CD4-positive, alpha-beta T cell (primary cell): ENCODE measurements at regions not wholly inside any gene's neighbourhood (a gene's known extent, or its start where the extent isn't known, plus 50 kb on each side); places are given as distances from the start of the nearest gene placed in this dataset.

ENCODE experiments used
- ATAC-seq: fragments of 200-7000 bp; cut with Tn5 transposase; one replicate; pipeline ENCODE4 v1.10.0; 2022; ENCODE audit warnings: mild to moderate bottlenecking; ENCODE audit not compliant: poor library complexity
- CTCF ChIA-PET: fragments of 350-600 bp; sonication (Branson Sonifier 250); formaldehyde crosslinking; loops from one replicate; lab custom pipeline; 2021; ENCODE audit warnings: antibody characterized with exemption, inconsistent platforms; lab: Charles Lee
- POLR2A ChIA-PET: fragments of 350-600 bp; sonication (Branson Sonifier 250); formaldehyde crosslinking; loops from one replicate; lab custom pipeline; 2021; ENCODE audit warnings: antibody characterized with exemption, inconsistent platforms; lab: Charles Lee
- DNase-seq, 14 experiments: peaks; one replicate each; pipeline ENCODE4 v3.0.0-alpha.2; 2013 to 2020; ENCODE audit warnings: mixed read lengths in 2 of 14
- H3K27ac ChIP-seq, 2 donors: one replicate each; pipeline versions ENCODE4 v1.5.1 to v1.7.0; 2013; ENCODE audit warnings: low read length in 2 of 2, low read depth in 1 of 2, mild to moderate bottlenecking in 1 of 2
- H3K27me3 ChIP-seq, 2 experiments: 1 replicate in 1 of 2; 2 replicates in 1 of 2; pipeline versions ENCODE4 v1.6.1 to v1.7.0; 2013; ENCODE audit warnings: low read length in 2 of 2, control low read depth in 1 of 2, mild to moderate bottlenecking in 1 of 2, moderate library complexity in 1 of 2; ENCODE audit not compliant: insufficient read depth in 2 of 2, control insufficient read depth in 1 of 2
- H3K36me3 ChIP-seq: one replicate; pipeline ENCODE4 v1.6.1; 2013; ENCODE audit warnings: low read length, control low read depth; ENCODE audit not compliant: insufficient read depth
- H3K4me1 ChIP-seq: one replicate; pipeline ENCODE4 v1.6.1; 2013; ENCODE audit warnings: low read length, control low read depth; ENCODE audit not compliant: insufficient read depth
- H3K4me3 ChIP-seq: one replicate; pipeline ENCODE4 v1.5.1; 2013; ENCODE audit warnings: mild to moderate bottlenecking, low read length, moderate library complexity
- H3K9me3 ChIP-seq, 2 experiments: 1 replicate in 1 of 2; 2 replicates in 1 of 2; pipeline versions ENCODE4 v1.6.1 to v1.7.0; 2013; ENCODE audit warnings: low read length in 2 of 2, mild to moderate bottlenecking in 2 of 2, control low read depth in 1 of 2, moderate library complexity in 1 of 2; ENCODE audit not compliant: control insufficient read depth in 1 of 2, insufficient read depth in 1 of 2
- H3K27ac Mint-ChIP-seq: one replicate; pipeline ENCODE4 v1.8.0; 2020; ENCODE audit warnings: mixed read lengths
- H3K27me3 Mint-ChIP-seq: one replicate; pipeline ENCODE4 v1.8.0; 2021; ENCODE audit warnings: mixed read lengths
- H3K36me3 Mint-ChIP-seq: one replicate; pipeline ENCODE4 v1.8.0; 2021; ENCODE audit warnings: low read depth, mixed read lengths
- H3K4me1 Mint-ChIP-seq: one replicate; pipeline ENCODE4 v1.8.0; 2021; ENCODE audit warnings: low read depth, mixed read lengths
- H3K4me3 Mint-ChIP-seq: one replicate; pipeline ENCODE4 v1.8.0; 2020; ENCODE audit warnings: mild to moderate bottlenecking, mixed read lengths
- H3K9me3 Mint-ChIP-seq: one replicate; pipeline ENCODE4 v1.8.0; 2020; ENCODE audit warnings: mixed read lengths
- CTCF ChIP-seq: fragments of 200-600 bp; IDR thresholded peaks from one replicate; pipeline ENCODE4 v1.8.0; 2022; ENCODE audit warnings: antibody characterized with exemption, mild to moderate bottlenecking
- intact Hi-C, 2 experiments: fragments of 100-400 bp; cut with DNase I in 1 of 2; cut with micrococcal nuclease in 1 of 2; formaldehyde crosslinking; loops; one replicate each; pipeline versions ENCODE4 v1.15.1 to v1.9.0; 2023 to 2025; cut with DNase I, micrococcal nuclease

- intact Hi-C loops, result no loop called here
- peaks cover 23% of the 10 kb centered on the region for H3K9me3 Mint-ChIP-seq
- POLR2A ChIA-PET, result no interaction called here
- no peak overlapping the region for H3K27ac Mint-ChIP-seq
- no peak for TF ChIP-seq CTCF
- no peaks in the 10 kb centered on the region for H3K36me3 Mint-ChIP-seq
- Histone ChIP-seq H3K36me3 (no peaks in the 10 kb centered on the region), H3K9me3 (peaks cover 0 to 4% of the 10 kb centered on the region in 2 experiments), H3K4me1 (no peaks in the 10 kb centered on the region), H3K27ac (no peak overlapping the region), H3K27me3 (no peaks in the 10 kb centered on the region), H3K4me3 (no peak overlapping the region)
- no peaks in the 10 kb centered on the region for H3K4me1 Mint-ChIP-seq
- DNase-seq (no peak), ATAC-seq (no peak)
- H3K27me3 Mint-ChIP-seq, result no peaks in the 10 kb centered on the region
- H3K4me3 Mint-ChIP-seq, result no peak overlapping the region
- CTCF ChIA-PET, result no interaction called here
These were observed 108.2 kb upstream of the MPDZ start for GRCh38 chr9:13387734-13388067.

GRCh38 chr9:13386935-13387733 is 107.6 kb upstream of the MPDZ start:
- Mint-ChIP-seq H3K27me3 (no peaks in the 10 kb centered on the region), H3K9me3 (peaks cover 23% of the 10 kb centered on the region), H3K27ac (no peak overlapping the region), H3K4me3 (no peak overlapping the region), H3K4me1 (no peaks in the 10 kb centered on the region), H3K36me3 (no peaks in the 10 kb centered on the region)
- DNase-seq, result no peak
- Histone ChIP-seq H3K27me3 (no peaks in the 10 kb centered on the region), H3K27ac (no peak overlapping the region), H3K4me3 (no peak overlapping the region), H3K36me3 (no peaks in the 10 kb centered on the region), H3K4me1 (no peaks in the 10 kb centered on the region), H3K9me3 (peaks cover 0 to 4% of the 10 kb centered on the region in 2 experiments)
- ChIA-PET POLR2A (no interaction called here), CTCF (no interaction called here)
- no peak for ATAC-seq
- intact Hi-C loops, result no loop called here
- no peak for TF ChIP-seq CTCF

GRCh38 chr9:13386316-13386715 is 106.8 kb upstream of the MPDZ start:
- Mint-ChIP-seq H3K36me3 (no peaks in the 10 kb centered on the region), H3K27me3 (no peaks in the 10 kb centered on the region), H3K4me1 (no peaks in the 10 kb centered on the region), H3K4me3 (no peak overlapping the region), H3K9me3 (peaks cover 19% of the 10 kb centered on the region), H3K27ac (no peak overlapping the region)
- Histone ChIP-seq H3K4me3 (no peak overlapping the region), H3K9me3 (peaks cover 0 to 4% of the 10 kb centered on the region in 2 experiments), H3K27me3 (no peaks in the 10 kb centered on the region), H3K36me3 (no peaks in the 10 kb centered on the region), H3K27ac (no peak overlapping the region), H3K4me1 (no peaks in the 10 kb centered on the region)
- CTCF ChIA-PET, result no interaction called here
- intact Hi-C loops, result no loop called here
- POLR2A ChIA-PET, result no interaction called here
- TF ChIP-seq CTCF, result no peak
- DNase-seq, result no peak
- no peak for ATAC-seq
